ENCODE measurements at regions not wholly inside any gene's neighbourhood (a gene's known extent, or its start where the extent isn't known, plus 50 kb on each side); places are given as distances from the start of the nearest gene placed in this dataset.

- DNase-seq (ENCODE audit: low spot score, unreplicated experiment), result no peak
- no peaks in the 10 kb centered on the region for H3K36me3 Mint-ChIP-seq (ENCODE audit: insufficient read depth)
- no peaks in the 10 kb centered on the region for H3K9me3 Mint-ChIP-seq (ENCODE audit: low read depth)
- no peak for TF ChIP-seq CTCF (IDR thresholded peaks at IDR 0.05; ENCODE audit: unreplicated experiment)
- H3K4me1 Mint-ChIP-seq (ENCODE audit: low read depth), result peaks cover 3% of the 10 kb centered on the region
- no peak overlapping the region for H3K4me3 Mint-ChIP-seq (ENCODE audit: low read depth)
- H3K27ac Mint-ChIP-seq, result no peak overlapping the region
- H3K27me3 Mint-ChIP-seq, result no peaks in the 10 kb centered on the region
Observed at GRCh38 chr4:23015821-23016220, 323.1 kb downstream of the GBA3 start.

- H3K27ac Mint-ChIP-seq, result no peak overlapping the region
- no peaks in the 10 kb centered on the region for H3K9me3 Mint-ChIP-seq (ENCODE audit: low read depth)
- no peaks in the 10 kb centered on the region for H3K27me3 Mint-ChIP-seq
- H3K4me1 Mint-ChIP-seq (ENCODE audit: low read depth), result no peaks in the 10 kb centered on the region
- no peak overlapping the region for H3K4me3 Mint-ChIP-seq (ENCODE audit: low read depth)
- no peak for TF ChIP-seq CTCF (IDR thresholded peaks at IDR 0.05; ENCODE audit: unreplicated experiment)
- H3K36me3 Mint-ChIP-seq (ENCODE audit: insufficient read depth), result no peaks in the 10 kb centered on the region
- no peak for DNase-seq (ENCODE audit: low spot score, unreplicated experiment)
Observed at GRCh38 chr4:23009093-23009492, 316.4 kb downstream of the GBA3 start.

GRCh38 chr4:23006756-23007155 lies 314.0 kb downstream of the GBA3 start:
- TF ChIP-seq CTCF (IDR thresholded peaks at IDR 0.05; ENCODE audit: unreplicated experiment), result no peak
- H3K27me3 Mint-ChIP-seq, result no peaks in the 10 kb centered on the region
- H3K4me1 Mint-ChIP-seq (ENCODE audit: low read depth), result no peaks in the 10 kb centered on the region
- no peak for DNase-seq (ENCODE audit: low spot score, unreplicated experiment)
- no peaks in the 10 kb centered on the region for H3K36me3 Mint-ChIP-seq (ENCODE audit: insufficient read depth)
- H3K27ac Mint-ChIP-seq, result no peak overlapping the region
- no peak overlapping the region for H3K4me3 Mint-ChIP-seq (ENCODE audit: low read depth)
- no peaks in the 10 kb centered on the region for H3K9me3 Mint-ChIP-seq (ENCODE audit: low read depth)

- H3K27ac Mint-ChIP-seq, result no peak overlapping the region
- no peaks in the 10 kb centered on the region for H3K4me1 Mint-ChIP-seq (ENCODE audit: low read depth)
- no peaks in the 10 kb centered on the region for H3K36me3 Mint-ChIP-seq (ENCODE audit: insufficient read depth)
- H3K4me3 Mint-ChIP-seq (ENCODE audit: low read depth), result no peak overlapping the region
- no peaks in the 10 kb centered on the region for H3K9me3 Mint-ChIP-seq (ENCODE audit: low read depth)
- no peak for TF ChIP-seq CTCF (IDR thresholded peaks at IDR 0.05; ENCODE audit: unreplicated experiment)
- H3K27me3 Mint-ChIP-seq, result no peaks in the 10 kb centered on the region
- DNase-seq (ENCODE audit: low spot score, unreplicated experiment), result no peak
Observed at GRCh38 chr4:23005691-23006090, 313.0 kb downstream of the GBA3 start.

GRCh38 chr4:23001478-23001877 lies 308.7 kb downstream of the GBA3 start:
- no peak for DNase-seq (ENCODE audit: low spot score, unreplicated experiment)
- H3K36me3 Mint-ChIP-seq (ENCODE audit: insufficient read depth), result no peaks in the 10 kb centered on the region
- no peaks in the 10 kb centered on the region for H3K9me3 Mint-ChIP-seq (ENCODE audit: low read depth)
- no peak overlapping the region for H3K27ac Mint-ChIP-seq
- H3K4me1 Mint-ChIP-seq (ENCODE audit: low read depth), result no peaks in the 10 kb centered on the region
- no peaks in the 10 kb centered on the region for H3K27me3 Mint-ChIP-seq
- no peak for TF ChIP-seq CTCF (IDR thresholded peaks at IDR 0.05; ENCODE audit: unreplicated experiment)
- H3K4me3 Mint-ChIP-seq (ENCODE audit: low read depth), result no peak overlapping the region

All from progenitor cell of endocrine pancreas (in vitro differentiated cells).